HFF-Myc (cell line): ENCODE measurements at regions not wholly inside any gene's neighbourhood (a gene's known extent, or its start where the extent isn't known, plus 50 kb on each side); places are given as distances from the start of the nearest gene placed in this dataset.

Experiments
- DNase-seq: peaks from one replicate; pipeline ENCODE4 v3.0.0-alpha.2; 2011; ENCODE audit warnings: low read depth; ENCODE audit errors: extremely low read depth
- H3K4me3 ChIP-seq: replicated peaks from 2 replicates; pipeline ENCODE4 v1.5.1; 2011; ENCODE audit warnings: low read depth, mild to moderate bottlenecking, control low read depth, low read length
- CTCF ChIP-seq: IDR thresholded peaks from 2 replicates; pipeline ENCODE4 v1.5.1; 2012; ENCODE audit warnings: mild to moderate bottlenecking, low read depth, low read length, control low read depth; ENCODE audit errors: missing control alignments

DNA sequence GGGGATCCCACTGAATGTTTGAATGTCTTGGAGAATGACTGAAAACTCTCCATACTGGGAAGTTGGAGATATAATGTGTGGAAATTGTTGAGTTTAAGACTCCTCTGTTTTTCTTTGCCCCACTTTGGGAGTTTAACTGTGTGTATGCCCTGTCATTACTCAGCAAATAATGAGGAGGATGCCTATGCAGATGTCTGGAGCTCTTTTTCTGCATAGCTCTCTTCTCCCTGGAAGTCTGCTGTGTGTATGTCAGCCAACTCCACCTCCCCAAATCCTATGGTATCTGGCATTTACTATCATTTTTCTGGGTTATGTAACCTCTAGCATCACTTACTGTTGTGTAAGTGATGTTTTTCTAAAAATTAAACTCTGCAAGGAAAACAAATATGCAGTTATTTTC lies 122.2 kb downstream of the ANKRD7 start:
- H3K4me3 ChIP-seq = no peak overlapping the region
- DNase-seq = no peak
- no peak for TF ChIP-seq CTCF

DNA sequence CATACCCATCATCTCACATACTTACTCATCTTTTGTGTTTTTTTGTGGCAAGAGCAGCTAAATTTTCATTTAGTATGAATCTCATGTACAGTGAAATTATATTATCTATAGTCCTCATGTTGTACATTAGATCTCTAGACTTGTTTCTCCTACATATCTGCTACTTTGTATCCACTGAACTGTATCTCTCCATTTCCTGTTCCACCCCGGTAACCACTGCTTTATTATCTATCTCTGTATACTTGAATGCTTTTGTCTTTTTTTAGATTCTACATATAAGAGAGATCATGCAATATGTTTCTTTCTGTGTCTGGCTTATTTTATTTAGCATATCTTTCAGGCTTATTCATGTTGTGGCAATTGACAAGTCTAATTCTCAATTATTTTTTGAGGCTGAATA lies 125.1 kb downstream of the ANKRD7 start:
- TF ChIP-seq CTCF = no peak
- no peak overlapping the region for H3K4me3 ChIP-seq
- no peak for DNase-seq

GRCh38 chr7:118350260-118350659 lies 125.8 kb downstream of the ANKRD7 start:
- DNase-seq = no peak
- no peak overlapping the region for H3K4me3 ChIP-seq
- TF ChIP-seq CTCF = no peak

GRCh38 chr7:118352867-118353453 lies 128.5 kb downstream of the ANKRD7 start:
- no peak for DNase-seq

GRCh38 chr7:118366363-118366762 lies 141.9 kb downstream of the ANKRD7 start:
- no peak overlapping the region for H3K4me3 ChIP-seq
- DNase-seq = no peak
- TF ChIP-seq CTCF = no peak

More at GRCh38 chr7:118352867-118353453, 128.5 kb downstream of the ANKRD7 start:
- TF ChIP-seq CTCF = no peak
- no peak overlapping the region for H3K4me3 ChIP-seq

DNA sequence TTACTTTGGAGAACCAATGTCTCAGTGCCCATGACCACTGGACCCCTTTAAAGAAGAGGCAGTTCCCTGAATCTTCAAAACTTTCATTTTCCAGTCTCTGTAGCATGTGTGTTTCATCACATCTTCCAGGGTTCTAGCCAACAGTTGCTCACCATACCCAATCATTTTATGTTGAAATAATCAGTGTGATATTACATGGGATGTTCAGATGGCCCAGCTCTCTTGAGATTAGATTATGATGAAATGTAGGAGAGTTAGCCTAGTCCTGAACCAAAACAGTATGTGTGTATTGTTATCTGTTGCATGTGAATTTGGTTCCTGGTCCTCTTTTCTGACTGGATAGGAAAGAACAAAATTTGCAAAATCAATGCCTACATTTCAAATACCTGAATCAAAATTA lies 144.5 kb downstream of the ANKRD7 start:
- TF ChIP-seq CTCF = no peak
- no peak overlapping the region for H3K4me3 ChIP-seq
- no peak for DNase-seq

DNA sequence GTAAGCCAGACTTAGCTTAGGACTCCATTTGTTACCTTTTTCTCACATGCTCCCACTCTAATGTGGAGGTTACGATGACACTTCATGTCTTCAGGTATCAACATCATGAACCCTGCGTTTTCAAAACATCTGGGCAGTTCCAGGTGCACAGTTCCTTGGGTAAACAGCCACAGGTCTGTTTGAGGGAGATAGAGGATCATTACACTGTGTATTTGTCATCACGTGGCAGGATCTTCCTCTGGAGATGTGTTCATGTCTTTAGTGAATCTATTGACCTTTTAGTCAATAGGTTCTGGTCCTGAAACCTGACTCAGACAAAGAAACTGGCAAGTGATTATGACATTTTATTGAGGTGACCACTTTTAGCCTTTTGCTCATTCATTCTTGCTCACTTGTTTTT lies 145.5 kb downstream of the ANKRD7 start:
- DNase-seq = no peak
- TF ChIP-seq CTCF = no peak
- no peak overlapping the region for H3K4me3 ChIP-seq
